Chondrocyte (in vitro differentiated cells): ENCODE measurements at regions not wholly inside any gene's neighbourhood (a gene's known extent, or its start where the extent isn't known, plus 50 kb on each side); places are given as distances from the start of the nearest gene placed in this dataset.

Source experiments
- DNase-seq: peaks from one replicate; pipeline ENCODE4 v3.0.0; 2021; ENCODE audit warnings: mixed read lengths, low spot score
- H3K27ac Mint-ChIP-seq: one replicate; pipeline ENCODE4 v1.8.0; 2021; ENCODE audit warnings: mild to moderate bottlenecking, moderate library complexity, mixed read lengths; ENCODE audit not compliant: unreplicated experiment
- H3K27me3 Mint-ChIP-seq: 2 replicates; pipeline ENCODE4 v1.8.0; 2021; ENCODE audit warnings: low read depth, mixed read lengths
- H3K36me3 Mint-ChIP-seq: 2 replicates; pipeline ENCODE4 v1.8.0; 2021; ENCODE audit warnings: low read depth, mixed read lengths
- H3K4me1 Mint-ChIP-seq: 2 replicates; pipeline ENCODE4 v1.8.0; 2021; ENCODE audit warnings: low read depth, mild to moderate bottlenecking, mixed read lengths
- H3K4me3 Mint-ChIP-seq: one replicate; pipeline ENCODE4 v1.8.0; 2021; ENCODE audit warnings: mild to moderate bottlenecking, moderate library complexity, mixed read lengths; ENCODE audit not compliant: unreplicated experiment
- H3K9me3 Mint-ChIP-seq: 2 replicates; pipeline ENCODE4 v1.8.0; 2021; ENCODE audit warnings: low read depth, mixed read lengths
- TF ChIP-seq, protein P1 (sequence below): fragments of 200-600 bp; sonication (generic); IDR thresholded peaks from 2 replicates; pipeline ENCODE4 v1.5.0; 2021; ENCODE audit warnings: antibody characterized with exemption, mild to moderate bottlenecking, moderate library complexity

DNA sequence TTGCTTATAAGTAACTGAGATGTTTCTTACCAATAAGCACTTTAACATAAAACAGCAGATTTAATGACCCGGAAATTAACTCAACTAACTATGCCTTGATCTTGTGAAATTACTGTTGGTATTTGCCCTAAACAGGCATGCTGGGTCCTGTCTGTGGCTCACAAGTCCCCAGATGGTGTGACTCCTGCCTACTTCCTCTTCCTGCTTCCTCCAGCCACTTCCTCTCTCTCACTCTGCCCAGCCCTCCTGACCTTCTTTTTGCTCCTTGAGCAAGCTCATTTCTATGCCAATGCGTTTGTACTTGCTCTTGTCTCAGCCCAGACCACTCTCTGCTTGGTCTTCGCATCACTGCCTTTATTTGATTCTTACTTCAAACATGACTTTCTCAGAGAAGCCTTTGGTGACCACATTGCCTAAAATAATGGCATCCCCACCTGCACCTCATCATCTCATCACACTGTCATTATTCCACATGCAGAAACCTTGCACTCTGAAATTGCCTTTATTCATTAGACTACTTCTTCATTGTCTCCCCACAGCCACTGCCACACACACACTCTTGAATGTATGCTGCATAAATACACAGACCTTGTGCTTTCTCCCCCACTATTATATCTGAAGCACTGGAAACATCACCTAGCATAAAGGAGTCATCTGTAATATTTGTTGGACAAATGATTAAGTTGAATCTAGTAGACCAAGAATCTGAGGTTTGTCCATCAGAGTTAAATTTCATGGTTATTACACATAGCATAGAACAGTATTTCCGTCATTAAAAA lies 256.3 kb upstream of the SEMA6D start:
- no peak overlapping the region for H3K4me3 Mint-ChIP-seq
- H3K36me3 Mint-ChIP-seq = no peaks in the 10 kb centered on the region
- DNase-seq = no peak
- H3K9me3 Mint-ChIP-seq = peaks cover 4% of the 10 kb centered on the region
- H3K4me1 Mint-ChIP-seq = no peaks in the 10 kb centered on the region
- H3K27ac Mint-ChIP-seq = no peak overlapping the region
- H3K27me3 Mint-ChIP-seq = no peaks in the 10 kb centered on the region
- TF ChIP-seq, protein P1, sequence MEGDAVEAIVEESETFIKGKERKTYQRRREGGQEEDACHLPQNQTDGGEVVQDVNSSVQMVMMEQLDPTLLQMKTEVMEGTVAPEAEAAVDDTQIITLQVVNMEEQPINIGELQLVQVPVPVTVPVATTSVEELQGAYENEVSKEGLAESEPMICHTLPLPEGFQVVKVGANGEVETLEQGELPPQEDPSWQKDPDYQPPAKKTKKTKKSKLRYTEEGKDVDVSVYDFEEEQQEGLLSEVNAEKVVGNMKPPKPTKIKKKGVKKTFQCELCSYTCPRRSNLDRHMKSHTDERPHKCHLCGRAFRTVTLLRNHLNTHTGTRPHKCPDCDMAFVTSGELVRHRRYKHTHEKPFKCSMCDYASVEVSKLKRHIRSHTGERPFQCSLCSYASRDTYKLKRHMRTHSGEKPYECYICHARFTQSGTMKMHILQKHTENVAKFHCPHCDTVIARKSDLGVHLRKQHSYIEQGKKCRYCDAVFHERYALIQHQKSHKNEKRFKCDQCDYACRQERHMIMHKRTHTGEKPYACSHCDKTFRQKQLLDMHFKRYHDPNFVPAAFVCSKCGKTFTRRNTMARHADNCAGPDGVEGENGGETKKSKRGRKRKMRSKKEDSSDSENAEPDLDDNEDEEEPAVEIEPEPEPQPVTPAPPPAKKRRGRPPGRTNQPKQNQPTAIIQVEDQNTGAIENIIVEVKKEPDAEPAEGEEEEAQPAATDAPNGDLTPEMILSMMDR = no peak

GRCh38 chr15:47461652-47462141 lies 255.6 kb upstream of the SEMA6D start:
- Mint-ChIP-seq H3K4me3 (no peak overlapping the region), H3K9me3 (peaks cover 4% of the 10 kb centered on the region), H3K36me3 (no peaks in the 10 kb centered on the region), H3K4me1 (no peaks in the 10 kb centered on the region), H3K27me3 (no peaks in the 10 kb centered on the region), H3K27ac (no peak overlapping the region)
- TF ChIP-seq, protein P1 = no peak
- DNase-seq = no peak

DNA sequence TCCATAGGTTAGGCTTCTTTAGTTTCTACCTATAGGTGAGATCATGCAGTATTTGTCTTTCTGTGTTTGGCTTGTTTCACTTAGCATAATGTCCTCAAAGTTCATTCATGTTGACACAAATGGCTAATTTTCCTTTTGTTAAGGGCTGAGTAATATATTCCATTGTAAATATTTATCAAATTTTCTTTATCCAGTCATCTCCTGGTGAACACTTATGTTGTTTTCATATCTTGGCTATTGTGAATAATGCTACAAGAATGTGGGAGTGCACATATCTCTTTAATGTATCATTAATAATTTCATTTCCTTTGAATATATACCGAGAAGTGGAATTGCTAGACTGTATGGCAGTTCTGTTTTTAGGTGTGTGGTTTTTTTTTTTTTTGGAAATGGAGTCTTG lies 250.9 kb upstream of the SEMA6D start:
- no peak for DNase-seq
- no peak overlapping the region for H3K4me3 Mint-ChIP-seq
- TF ChIP-seq, protein P1 = no peak
- no peaks in the 10 kb centered on the region for H3K27me3 Mint-ChIP-seq
- no peak overlapping the region for H3K27ac Mint-ChIP-seq
- peaks cover under 1% of the 10 kb centered on the region for H3K4me1 Mint-ChIP-seq
- H3K36me3 Mint-ChIP-seq = no peaks in the 10 kb centered on the region
- peaks cover 4% of the 10 kb centered on the region for H3K9me3 Mint-ChIP-seq

DNA sequence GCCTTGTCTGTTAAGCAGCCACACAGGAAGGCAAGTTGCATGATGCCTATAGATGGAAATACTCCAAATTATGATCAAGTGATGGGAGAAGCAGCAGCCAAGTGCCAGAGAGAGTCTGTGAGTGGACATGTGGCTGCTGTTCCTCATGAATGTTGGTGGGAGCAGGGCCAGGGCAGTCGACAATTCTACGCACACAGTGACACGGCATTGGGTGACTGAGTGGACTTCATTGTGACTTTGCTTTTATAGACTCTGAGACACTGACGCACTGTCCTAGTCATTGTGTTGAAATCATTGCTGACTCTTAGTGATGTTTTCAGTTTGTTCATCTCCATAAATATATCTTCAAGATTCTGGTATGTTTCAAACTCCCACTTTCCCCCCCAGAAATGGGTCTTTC lies 246.3 kb upstream of the SEMA6D start:
- TF ChIP-seq, protein P1 = no peak
- Mint-ChIP-seq H3K4me1 (peaks cover 4% of the 10 kb centered on the region), H3K27ac (no peak overlapping the region), H3K4me3 (no peak overlapping the region), H3K9me3 (peaks cover 4% of the 10 kb centered on the region), H3K36me3 (no peaks in the 10 kb centered on the region), H3K27me3 (no peaks in the 10 kb centered on the region)
- DNase-seq = no peak

GRCh38 chr15:47473106-47473725 lies 244.1 kb upstream of the SEMA6D start:
- Mint-ChIP-seq H3K27ac (no peak overlapping the region), H3K27me3 (no peaks in the 10 kb centered on the region), H3K9me3 (peaks cover 2% of the 10 kb centered on the region), H3K4me3 (no peak overlapping the region), H3K4me1 (peaks cover 4% of the 10 kb centered on the region), H3K36me3 (no peaks in the 10 kb centered on the region)
- no peak for DNase-seq
- TF ChIP-seq, protein P1 = no peak
